ENCODE measurements at regions not wholly inside any gene's neighbourhood (a gene's known extent, or its start where the extent isn't known, plus 50 kb on each side); places are given as distances from the start of the nearest gene placed in this dataset.
A peak's percentile ranks its signal among the peaks of the same experiment; 100 is the strongest.

DNA sequence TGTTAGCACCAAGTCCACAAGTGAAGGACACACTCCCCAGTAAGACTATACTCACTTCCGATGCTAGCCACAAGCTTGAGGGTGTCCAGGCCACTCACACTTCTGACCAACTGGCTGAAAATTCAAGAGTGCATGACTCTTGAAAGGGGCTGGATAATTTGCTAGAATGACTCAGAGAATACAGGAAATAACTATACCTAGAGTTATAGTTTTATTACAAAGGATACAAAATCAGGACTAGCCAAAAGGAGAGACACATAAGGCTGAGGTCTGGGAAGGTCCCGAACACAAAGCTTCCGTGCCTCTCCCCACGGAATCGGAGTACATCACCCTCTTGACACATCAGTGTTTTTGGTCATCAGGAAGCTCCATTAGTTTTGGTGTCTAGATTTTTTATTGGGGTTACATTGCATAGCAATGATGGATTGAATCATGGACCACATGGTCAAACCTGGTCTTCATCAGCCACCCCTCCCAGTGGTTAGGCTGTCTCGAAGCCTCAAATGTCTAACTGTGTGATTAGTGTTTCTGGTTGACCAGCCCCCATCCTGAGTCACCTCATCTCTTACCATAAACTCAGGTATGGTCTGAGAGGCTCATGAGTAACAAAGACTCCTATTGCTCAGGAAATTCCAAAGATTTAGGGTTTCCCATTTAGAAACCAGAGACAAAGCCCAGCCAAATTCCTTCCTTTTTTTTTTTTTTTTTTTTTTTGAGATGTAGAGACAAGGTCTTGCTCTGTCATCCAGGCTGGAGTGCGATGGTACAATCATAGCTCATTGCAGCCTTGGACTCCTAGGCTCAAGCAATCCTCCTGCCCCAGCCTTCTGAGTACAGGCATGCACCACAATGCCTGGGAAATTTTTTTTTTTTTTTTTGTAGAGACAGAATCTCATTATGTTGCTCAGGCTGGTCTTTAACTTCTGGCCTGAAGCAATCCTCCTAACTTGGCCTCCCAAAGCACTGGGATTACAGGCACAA lies 472.0 kb upstream of the TBX3 start:
- DNase-seq (ENCODE audit: low read depth) = peak; percentile 98
- no peak overlapping the region for H3K4me3 ChIP-seq (ENCODE audit: control insufficient read depth, low read depth, low read length)
- TF ChIP-seq, protein P1, sequence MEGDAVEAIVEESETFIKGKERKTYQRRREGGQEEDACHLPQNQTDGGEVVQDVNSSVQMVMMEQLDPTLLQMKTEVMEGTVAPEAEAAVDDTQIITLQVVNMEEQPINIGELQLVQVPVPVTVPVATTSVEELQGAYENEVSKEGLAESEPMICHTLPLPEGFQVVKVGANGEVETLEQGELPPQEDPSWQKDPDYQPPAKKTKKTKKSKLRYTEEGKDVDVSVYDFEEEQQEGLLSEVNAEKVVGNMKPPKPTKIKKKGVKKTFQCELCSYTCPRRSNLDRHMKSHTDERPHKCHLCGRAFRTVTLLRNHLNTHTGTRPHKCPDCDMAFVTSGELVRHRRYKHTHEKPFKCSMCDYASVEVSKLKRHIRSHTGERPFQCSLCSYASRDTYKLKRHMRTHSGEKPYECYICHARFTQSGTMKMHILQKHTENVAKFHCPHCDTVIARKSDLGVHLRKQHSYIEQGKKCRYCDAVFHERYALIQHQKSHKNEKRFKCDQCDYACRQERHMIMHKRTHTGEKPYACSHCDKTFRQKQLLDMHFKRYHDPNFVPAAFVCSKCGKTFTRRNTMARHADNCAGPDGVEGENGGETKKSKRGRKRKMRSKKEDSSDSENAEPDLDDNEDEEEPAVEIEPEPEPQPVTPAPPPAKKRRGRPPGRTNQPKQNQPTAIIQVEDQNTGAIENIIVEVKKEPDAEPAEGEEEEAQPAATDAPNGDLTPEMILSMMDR (IDR thresholded peaks at IDR 0.05; ENCODE audit: control insufficient read depth, insufficient read depth, low read depth, low read length, missing control alignments) = no peak

DNA sequence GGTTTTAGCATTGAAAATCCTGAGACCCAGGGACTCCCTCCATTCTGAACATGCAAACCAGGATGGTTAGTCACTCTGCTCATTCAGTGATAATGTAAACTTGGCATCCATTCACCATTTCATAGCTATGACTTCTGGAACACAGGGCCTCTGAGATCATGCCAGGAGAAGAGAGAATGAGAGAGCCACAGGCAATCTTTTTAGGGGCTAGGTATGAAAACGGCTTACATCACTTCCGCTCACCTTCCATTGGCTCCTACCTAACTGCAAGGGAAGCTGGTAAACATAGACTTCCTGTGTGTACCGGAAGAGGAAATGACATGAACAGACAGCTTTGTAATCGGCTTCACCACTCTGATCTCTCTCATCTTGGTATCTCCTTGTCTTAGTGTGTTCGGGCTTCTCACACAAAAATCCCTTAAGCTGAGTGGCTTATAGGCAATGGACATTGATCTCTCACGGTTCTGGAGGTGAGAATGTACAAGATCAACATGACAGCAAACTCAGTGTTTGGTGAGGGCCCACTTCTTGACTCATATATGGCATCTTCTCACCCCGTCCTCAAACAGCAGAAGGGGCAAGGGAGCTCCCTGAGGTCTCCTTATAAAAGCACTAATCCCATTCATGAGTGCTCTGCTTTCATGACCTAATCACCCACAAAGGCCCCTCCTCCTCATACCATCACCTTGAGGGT lies 465.9 kb upstream of the TBX3 start:
- TF ChIP-seq, protein P1 (IDR thresholded peaks at IDR 0.05; ENCODE audit: control insufficient read depth, insufficient read depth, low read depth, low read length, missing control alignments) = no peak
- H3K4me3 ChIP-seq (ENCODE audit: control insufficient read depth, low read depth, low read length) = no peak overlapping the region
- DNase-seq (ENCODE audit: low read depth) = peak; percentile 74

- TF ChIP-seq, protein P1 (IDR thresholded peaks at IDR 0.05; ENCODE audit: control insufficient read depth, insufficient read depth, low read depth, low read length, missing control alignments) = no peak
- no peak for DNase-seq (ENCODE audit: low read depth)
- no peak overlapping the region for H3K4me3 ChIP-seq (ENCODE audit: control insufficient read depth, low read depth, low read length)
Measured at GRCh38 chr12:115149279-115149678, 465.3 kb upstream of the TBX3 start.

DNA sequence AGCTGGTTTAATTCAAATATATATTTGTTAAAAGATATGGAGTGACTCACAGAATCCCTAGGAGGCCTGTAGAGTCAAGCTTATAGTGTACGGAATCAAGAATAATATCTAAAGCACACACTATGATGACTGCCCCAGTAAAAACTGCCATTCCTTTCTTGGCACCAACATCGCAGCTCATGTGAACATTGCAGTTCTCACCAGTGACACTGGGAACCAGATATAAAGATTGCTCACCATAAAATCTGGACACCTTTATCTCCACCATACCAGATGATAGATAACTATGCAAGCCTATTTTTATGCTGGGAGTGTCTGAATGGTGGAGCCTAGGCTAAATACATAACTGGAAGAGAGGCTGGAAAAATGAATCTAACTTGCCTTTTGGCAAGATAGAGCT lies 463.9 kb upstream of the TBX3 start:
- no peak for DNase-seq (ENCODE audit: low read depth)
- no peak overlapping the region for H3K4me3 ChIP-seq (ENCODE audit: control insufficient read depth, low read depth, low read length)
- TF ChIP-seq, protein P1 (IDR thresholded peaks at IDR 0.05; ENCODE audit: control insufficient read depth, insufficient read depth, low read depth, low read length, missing control alignments) = no peak

DNA sequence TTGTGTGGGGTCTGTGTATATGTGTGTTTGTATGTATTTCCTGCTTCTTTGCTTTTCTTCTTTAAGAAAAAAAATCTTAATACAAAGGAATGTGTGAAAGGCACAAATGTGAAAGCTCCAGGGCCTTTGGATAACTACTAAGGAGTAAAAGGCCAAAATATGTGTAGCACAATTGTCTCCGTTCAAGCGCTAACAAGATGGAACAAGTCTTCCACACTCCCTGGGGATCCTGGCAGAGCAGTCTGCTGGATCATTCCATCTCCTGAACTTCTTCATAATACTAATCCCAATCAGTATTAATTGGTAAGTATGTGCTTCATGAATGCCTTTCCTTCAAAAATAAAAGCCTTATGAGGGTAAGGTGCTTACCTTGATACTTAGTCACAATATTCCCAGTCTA lies 462.5 kb upstream of the TBX3 start:
- TF ChIP-seq, protein P1 (IDR thresholded peaks at IDR 0.05; ENCODE audit: control insufficient read depth, insufficient read depth, low read depth, low read length, missing control alignments) = no peak
- no peak for DNase-seq (ENCODE audit: low read depth)
- H3K4me3 ChIP-seq (ENCODE audit: control insufficient read depth, low read depth, low read length) = no peak overlapping the region

DNA sequence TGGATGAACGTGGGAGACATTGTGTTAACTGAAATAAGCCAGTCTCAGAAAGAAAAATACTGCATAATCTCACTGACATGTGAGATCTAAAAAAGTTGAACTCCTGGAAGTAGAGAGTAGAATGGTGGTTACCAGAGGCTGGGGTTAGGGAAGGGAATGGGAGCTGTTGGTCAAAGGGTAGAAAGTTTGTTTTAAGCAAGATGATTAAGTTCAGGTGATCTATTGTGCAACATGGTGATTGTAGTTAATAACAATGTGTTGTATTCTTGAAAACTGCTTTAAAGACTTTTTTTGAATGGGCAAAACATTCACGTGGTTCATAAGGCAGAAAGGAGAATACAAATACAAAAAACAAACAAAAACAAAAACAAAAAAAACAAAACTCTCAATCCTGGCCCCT lies 460.4 kb upstream of the TBX3 start:
- DNase-seq (ENCODE audit: low read depth) = no peak
- no peak overlapping the region for H3K4me3 ChIP-seq (ENCODE audit: control insufficient read depth, low read depth, low read length)
- TF ChIP-seq, protein P1 (IDR thresholded peaks at IDR 0.05; ENCODE audit: control insufficient read depth, insufficient read depth, low read depth, low read length, missing control alignments) = no peak
